Stimulated activated CD4-positive, alpha-beta T cell treated with anti-CD3 and anti-CD28 coated beads, Interleukin-2, amount 100 ng/mL, for 4 hours (primary cell): ENCODE measurements at regions not wholly inside any gene's neighbourhood (a gene's known extent, or its start where the extent isn't known, plus 50 kb on each side); places are given as distances from the start of the nearest gene placed in this dataset.

Source experiments
- DNase-seq: peaks from one replicate; pipeline ENCODE4 v3.0.0-alpha.2; 2020; ENCODE audit warnings: low read depth

- no peak for DNase-seq
Observed at GRCh38 chr9:7298123-7298522, 501.5 kb downstream of the DMAC1 start.

- no peak for DNase-seq
Observed at GRCh38 chr9:7297521-7297920, 502.1 kb downstream of the DMAC1 start.

- DNase-seq: no peak
Observed at GRCh38 chr9:7293091-7293490, 506.5 kb downstream of the DMAC1 start.

GRCh38 chr9:7289773-7290172 lies 509.8 kb downstream of the DMAC1 start:
- DNase-seq: no peak

GRCh38 chr9:7287986-7288385 lies 511.6 kb downstream of the DMAC1 start:
- no peak for DNase-seq

GRCh38 chr9:7287065-7287464 lies 512.5 kb downstream of the DMAC1 start:
- DNase-seq: no peak

GRCh38 chr9:7286101-7286500 lies 513.5 kb downstream of the DMAC1 start:
- DNase-seq: no peak

- no peak for DNase-seq
Observed at GRCh38 chr9:7285199-7285598, 514.4 kb downstream of the DMAC1 start.

GRCh38 chr9:7284517-7284916 lies 515.1 kb downstream of the DMAC1 start:
- no peak for DNase-seq

- DNase-seq: no peak
Observed at GRCh38 chr9:7284117-7284516, 515.5 kb downstream of the DMAC1 start.

- DNase-seq: no peak
Observed at GRCh38 chr9:7273575-7273974, 515.8 kb downstream of the KDM4C start.

GRCh38 chr9:7266911-7267595 lies 509.3 kb downstream of the KDM4C start:
- no peak for DNase-seq

GRCh38 chr9:7265181-7265580 lies 507.4 kb downstream of the KDM4C start:
- no peak for DNase-seq

- no peak for DNase-seq
Observed at GRCh38 chr9:7259544-7260241, 501.9 kb downstream of the KDM4C start.

GRCh38 chr9:7258688-7259396 lies 501.1 kb downstream of the KDM4C start:
- DNase-seq: no peak

GRCh38 chr9:7246917-7247522 lies 489.2 kb downstream of the KDM4C start:
- no peak for DNase-seq

- no peak for DNase-seq
Observed at GRCh38 chr9:7245976-7246580, 488.3 kb downstream of the KDM4C start.

- no peak for DNase-seq
Observed at GRCh38 chr9:7243838-7244237, 486.1 kb downstream of the KDM4C start.

- no peak for DNase-seq
Observed at GRCh38 chr9:7242126-7242525, 484.4 kb downstream of the KDM4C start.

- DNase-seq: no peak
Observed at GRCh38 chr9:7241694-7242093, 483.9 kb downstream of the KDM4C start.

GRCh38 chr9:7240569-7241311 lies 483.0 kb downstream of the KDM4C start:
- DNase-seq: no peak

- DNase-seq: no peak
Observed at GRCh38 chr9:7239708-7240107, 481.9 kb downstream of the KDM4C start.
